ENCODE measurements at regions not wholly inside any gene's neighbourhood (a gene's known extent, or its start where the extent isn't known, plus 50 kb on each side); places are given as distances from the start of the nearest gene placed in this dataset.

DNA sequence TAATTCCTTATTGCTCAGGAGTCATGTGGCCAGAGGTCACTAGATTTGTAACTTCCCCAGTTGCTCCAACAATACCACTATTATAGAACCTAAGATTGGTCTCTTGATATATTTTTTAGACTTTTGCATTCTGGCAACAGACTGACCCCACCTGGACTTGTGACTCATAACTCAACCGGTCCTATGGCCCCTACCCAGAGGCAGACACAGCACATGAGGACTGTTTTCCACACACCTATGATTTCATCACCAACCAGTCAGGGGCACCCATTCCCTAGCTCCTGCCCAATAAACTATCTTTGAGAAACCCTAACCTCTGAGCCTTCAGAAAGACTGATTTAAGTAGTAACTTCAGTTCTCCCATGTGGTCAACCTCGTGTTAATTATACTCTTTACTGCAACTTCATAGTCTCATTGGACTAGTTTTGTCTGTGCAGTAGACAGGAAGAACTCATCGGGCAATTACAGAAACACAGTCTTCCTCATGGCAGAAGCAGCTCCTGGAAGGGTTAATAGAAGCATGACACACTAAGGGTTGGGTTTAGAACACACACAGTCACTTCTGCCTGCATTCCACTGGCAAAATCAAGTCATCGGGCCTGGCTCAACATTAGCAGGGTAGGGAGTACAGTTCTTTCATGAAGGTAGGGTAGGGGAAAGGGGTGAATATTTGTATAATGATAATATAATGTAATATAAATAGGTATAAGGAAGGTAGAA lies 251.8 kb downstream of the UQCRFS1 start:
- Histone ChIP-seq H3K18ac (ENCODE audit: insufficient read length, low read depth, low read length) (no peak overlapping the region), H3K23me2 (ENCODE audit: insufficient read length, low read depth, low read length, poor library complexity, severe bottlenecking) (no peaks in the 10 kb centered on the region), H3T11ph (ENCODE audit: low read length) (no peak overlapping the region), H3K14ac (ENCODE audit: insufficient read depth, low read length) (no peak overlapping the region), H3K56ac (ENCODE audit: insufficient read length, low read depth, low read length) (no peak overlapping the region), H3K79me1 (ENCODE audit: insufficient read depth, low read depth, low read length, poor library complexity, severe bottlenecking) (no peaks in the 10 kb centered on the region), H3K23ac (ENCODE audit: insufficient read length, low read depth, low read length) (no peak overlapping the region), H4K91ac (ENCODE audit: insufficient read length, low read depth, low read length) (no peak overlapping the region), H2BK5ac (ENCODE audit: insufficient read length, low read length) (no peak overlapping the region), H3K79me2 (ENCODE audit: insufficient read depth, low read length) (no peaks in the 10 kb centered on the region; the same call in 1 of the 2 replicates), H3K4me1 (ENCODE audit: insufficient read depth, low read length) (no peaks in the 10 kb centered on the region), H3K4ac (ENCODE audit: low read depth, low read length) (no peak overlapping the region), H2BK120ac (ENCODE audit: low read depth, low read length, poor library complexity, severe bottlenecking) (no peak overlapping the region), H3K9ac (ENCODE audit: extremely low read depth, insufficient read length, low read length) (no peak overlapping the region), H2BK20ac (ENCODE audit: low read depth, low read length, poor library complexity, severe bottlenecking) (no peak overlapping the region), H3K9me3 (ENCODE audit: control insufficient read depth, low read depth, low read length) (no peaks in the 10 kb centered on the region), H3K27me3 (ENCODE audit: insufficient read depth, low read length) (no peaks in the 10 kb centered on the region), H3K27ac (ENCODE audit: insufficient read length, low read depth, low read length) (no peak overlapping the region), H2AFZ (ENCODE audit: low read length) (no peak overlapping the region), H3K4me2 (ENCODE audit: insufficient read depth, insufficient read length, low read length) (no peak overlapping the region), H4K5ac (ENCODE audit: insufficient read length, low read depth, low read length) (no peak overlapping the region), H2AK5ac (ENCODE audit: insufficient read length, low read length) (no peak overlapping the region), H2BK12ac (ENCODE audit: insufficient read length, low read depth, low read length) (no peak overlapping the region), H2BK15ac (ENCODE audit: low read depth, low read length) (no peak overlapping the region), H4K20me1 (ENCODE audit: control insufficient read depth, insufficient read depth, insufficient read length) (no peaks in the 10 kb centered on the region), H4K8ac (replicated peaks; ENCODE audit: insufficient read length, low read depth, low read length) (no peak overlapping the region)
- WGBS (ENCODE audit: extremely low coverage, insufficient read length, low lambda C conversion rate), result no CpG with 5 or more reads among the region's 4 CpGs
- no peak overlapping the region for H3K4me3 Mint-ChIP-seq
- H3K27ac Mint-ChIP-seq, result no peak overlapping the region
- no peak for DNase-seq
- peaks cover 5 to 6% of the 10 kb centered on the region in 2 experiments; a peak in 3 of 4 replicates for H3K4me1 Mint-ChIP-seq
- TF ChIP-seq, protein P1, sequence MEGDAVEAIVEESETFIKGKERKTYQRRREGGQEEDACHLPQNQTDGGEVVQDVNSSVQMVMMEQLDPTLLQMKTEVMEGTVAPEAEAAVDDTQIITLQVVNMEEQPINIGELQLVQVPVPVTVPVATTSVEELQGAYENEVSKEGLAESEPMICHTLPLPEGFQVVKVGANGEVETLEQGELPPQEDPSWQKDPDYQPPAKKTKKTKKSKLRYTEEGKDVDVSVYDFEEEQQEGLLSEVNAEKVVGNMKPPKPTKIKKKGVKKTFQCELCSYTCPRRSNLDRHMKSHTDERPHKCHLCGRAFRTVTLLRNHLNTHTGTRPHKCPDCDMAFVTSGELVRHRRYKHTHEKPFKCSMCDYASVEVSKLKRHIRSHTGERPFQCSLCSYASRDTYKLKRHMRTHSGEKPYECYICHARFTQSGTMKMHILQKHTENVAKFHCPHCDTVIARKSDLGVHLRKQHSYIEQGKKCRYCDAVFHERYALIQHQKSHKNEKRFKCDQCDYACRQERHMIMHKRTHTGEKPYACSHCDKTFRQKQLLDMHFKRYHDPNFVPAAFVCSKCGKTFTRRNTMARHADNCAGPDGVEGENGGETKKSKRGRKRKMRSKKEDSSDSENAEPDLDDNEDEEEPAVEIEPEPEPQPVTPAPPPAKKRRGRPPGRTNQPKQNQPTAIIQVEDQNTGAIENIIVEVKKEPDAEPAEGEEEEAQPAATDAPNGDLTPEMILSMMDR (conservative IDR thresholded peaks at IDR 0.05), result no peak
- H3K9me3 Mint-ChIP-seq, result peaks cover 9 to 14% of the 10 kb centered on the region in 2 experiments
- peaks cover 2% of the 10 kb centered on the region; the same call in 1 of the 2 replicates for H3K27me3 Mint-ChIP-seq (ENCODE audit: low read depth)
- peaks cover 4 to 8% (median 7%) of the 10 kb centered on the region in 3 experiments; a peak in 6 of 7 replicates for H3K36me3 Mint-ChIP-seq (ENCODE audit: insufficient read depth in 1 of 3, low read depth in 3 of 3)
